Adrenal gland (tissue), 5 donors: ENCODE measurements at regions not wholly inside any gene's neighbourhood (a gene's known extent, or its start where the extent isn't known, plus 50 kb on each side); places are given as distances from the start of the nearest gene placed in this dataset.

ENCODE experiments used
- CTCF ChIP-seq, 6 experiments: fragments of 450-650 bp in 4 of 6; fragments of 200-600 bp in 2 of 6; sonication (generic) in 1 of 6; IDR thresholded peaks; 1 replicate in 5 of 6; 2 replicates in 1 of 6; pipeline versions ENCODE4 v1.5.1 to v1.8.0; 2016 to 2021; ENCODE audit warnings: antibody characterized with exemption in 6 of 6, mild to moderate bottlenecking in 2 of 6, moderate library complexity in 1 of 6
- POLR2A ChIP-seq, 2 donors: fragments of 450-650 bp; IDR thresholded peaks; one replicate each; pipeline ENCODE4 v1.6.1; 2017; ENCODE audit warnings: antibody characterized with exemption in 2 of 2, mild to moderate bottlenecking in 2 of 2, moderate library complexity in 1 of 2
- donor health status: DM: no; HTN: no; CAD: no.

GRCh38 chr11:95469258-95469657 lies 238.3 kb upstream of the SESN3 start:
- TF ChIP-seq CTCF (IDR thresholded peaks at IDR 0.05) (no peak), POLR2A (IDR thresholded peaks at IDR 0.05) (no peak)
